A549 (cell line): ENCODE measurements at regions not wholly inside any gene's neighbourhood (a gene's known extent, or its start where the extent isn't known, plus 50 kb on each side); places are given as distances from the start of the nearest gene placed in this dataset.

Experiments used
- REST ChIP-seq: fragments of 200-600 bp; sonication (generic); IDR thresholded peaks from 2 replicates; pipeline ENCODE4 v1.6.1; 2016; ENCODE audit warnings: antibody characterized with exemption, mild to moderate bottlenecking, moderate library complexity
- TF ChIP-seq, protein P1 (sequence below): fragments of >200 bp; sonication (Bioruptor Twin); formaldehyde crosslinking; IDR thresholded peaks from 3 replicates; pipeline ENCODE4 v1.5.1; 2016
- TF ChIP-seq, protein P2 (sequence below): IDR thresholded peaks from 2 replicates; pipeline ENCODE4 v1.6.1; 2012

GRCh38 chr6:134117409-134117808, 65.0 kb upstream of the SLC2A12 start:
- no peak for TF ChIP-seq REST
- TF ChIP-seq, protein P1, sequence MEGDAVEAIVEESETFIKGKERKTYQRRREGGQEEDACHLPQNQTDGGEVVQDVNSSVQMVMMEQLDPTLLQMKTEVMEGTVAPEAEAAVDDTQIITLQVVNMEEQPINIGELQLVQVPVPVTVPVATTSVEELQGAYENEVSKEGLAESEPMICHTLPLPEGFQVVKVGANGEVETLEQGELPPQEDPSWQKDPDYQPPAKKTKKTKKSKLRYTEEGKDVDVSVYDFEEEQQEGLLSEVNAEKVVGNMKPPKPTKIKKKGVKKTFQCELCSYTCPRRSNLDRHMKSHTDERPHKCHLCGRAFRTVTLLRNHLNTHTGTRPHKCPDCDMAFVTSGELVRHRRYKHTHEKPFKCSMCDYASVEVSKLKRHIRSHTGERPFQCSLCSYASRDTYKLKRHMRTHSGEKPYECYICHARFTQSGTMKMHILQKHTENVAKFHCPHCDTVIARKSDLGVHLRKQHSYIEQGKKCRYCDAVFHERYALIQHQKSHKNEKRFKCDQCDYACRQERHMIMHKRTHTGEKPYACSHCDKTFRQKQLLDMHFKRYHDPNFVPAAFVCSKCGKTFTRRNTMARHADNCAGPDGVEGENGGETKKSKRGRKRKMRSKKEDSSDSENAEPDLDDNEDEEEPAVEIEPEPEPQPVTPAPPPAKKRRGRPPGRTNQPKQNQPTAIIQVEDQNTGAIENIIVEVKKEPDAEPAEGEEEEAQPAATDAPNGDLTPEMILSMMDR = no peak
- TF ChIP-seq, protein P2, sequence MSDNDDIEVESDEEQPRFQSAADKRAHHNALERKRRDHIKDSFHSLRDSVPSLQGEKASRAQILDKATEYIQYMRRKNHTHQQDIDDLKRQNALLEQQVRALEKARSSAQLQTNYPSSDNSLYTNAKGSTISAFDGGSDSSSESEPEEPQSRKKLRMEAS = no peak
